Mesothelial cell of epicardium (in vitro differentiated cells): ENCODE measurements at regions not wholly inside any gene's neighbourhood (a gene's known extent, or its start where the extent isn't known, plus 50 kb on each side); places are given as distances from the start of the nearest gene placed in this dataset. TPM values are rescaled to one million over a fixed set of nuclear protein-coding genes. Genes with fewer than 3 reads are reported as not detected.

Source experiments
- microRNA-seq: library from miRNA; unstranded; fragments of <30 nt; microRNA quantifications from one replicate; pipeline ENCODE4 v1.2.0, GENCODE V29; 2021; ENCODE audit warnings: inconsistent platforms, mixed read lengths

Small RNA genes in the stretch of these regions (microRNA-seq; reads per million reads assigned to microRNA genes)
- gene MIR7641-1, result not detected
